ENCODE measurements at regions not wholly inside any gene's neighbourhood (a gene's known extent, or its start where the extent isn't known, plus 50 kb on each side); places are given as distances from the start of the nearest gene placed in this dataset.

DNA sequence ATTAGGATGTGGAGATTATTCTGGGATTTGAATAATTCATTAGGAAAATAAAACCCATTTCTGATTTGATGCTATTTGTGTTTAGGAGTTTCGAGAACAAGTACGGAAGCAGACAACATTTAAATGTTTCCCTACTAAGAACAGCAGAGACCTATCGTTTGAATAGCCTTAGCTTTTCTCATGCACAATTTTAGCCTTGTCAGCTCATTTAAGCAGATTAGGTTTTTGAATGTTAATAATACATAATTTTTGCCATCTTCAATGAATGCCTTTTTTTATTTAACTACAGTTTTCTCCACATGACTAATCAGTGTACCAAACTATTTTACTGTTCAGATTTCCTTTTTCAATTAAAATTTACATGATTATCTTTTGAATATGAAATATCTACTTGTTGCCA is 592.0 kb downstream of the BCKDHB start:
- no peak for TF ChIP-seq POLR2AphosphoS5 (IDR thresholded peaks at IDR 0.05; ENCODE audit: low read depth, low read length)
- TF ChIP-seq, protein P1, sequence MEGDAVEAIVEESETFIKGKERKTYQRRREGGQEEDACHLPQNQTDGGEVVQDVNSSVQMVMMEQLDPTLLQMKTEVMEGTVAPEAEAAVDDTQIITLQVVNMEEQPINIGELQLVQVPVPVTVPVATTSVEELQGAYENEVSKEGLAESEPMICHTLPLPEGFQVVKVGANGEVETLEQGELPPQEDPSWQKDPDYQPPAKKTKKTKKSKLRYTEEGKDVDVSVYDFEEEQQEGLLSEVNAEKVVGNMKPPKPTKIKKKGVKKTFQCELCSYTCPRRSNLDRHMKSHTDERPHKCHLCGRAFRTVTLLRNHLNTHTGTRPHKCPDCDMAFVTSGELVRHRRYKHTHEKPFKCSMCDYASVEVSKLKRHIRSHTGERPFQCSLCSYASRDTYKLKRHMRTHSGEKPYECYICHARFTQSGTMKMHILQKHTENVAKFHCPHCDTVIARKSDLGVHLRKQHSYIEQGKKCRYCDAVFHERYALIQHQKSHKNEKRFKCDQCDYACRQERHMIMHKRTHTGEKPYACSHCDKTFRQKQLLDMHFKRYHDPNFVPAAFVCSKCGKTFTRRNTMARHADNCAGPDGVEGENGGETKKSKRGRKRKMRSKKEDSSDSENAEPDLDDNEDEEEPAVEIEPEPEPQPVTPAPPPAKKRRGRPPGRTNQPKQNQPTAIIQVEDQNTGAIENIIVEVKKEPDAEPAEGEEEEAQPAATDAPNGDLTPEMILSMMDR (IDR thresholded peaks at IDR 0.05): no peak
- TF ChIP-seq TCF7L2 (IDR thresholded peaks at IDR 0.05; ENCODE audit: low read depth, low read length): no peak
- no peak for TF ChIP-seq REST (IDR thresholded peaks at IDR 0.05; ENCODE audit: insufficient read depth in 1 of 2, low read depth in 2 of 2, low read length in 1 of 2)
- no peak for TF ChIP-seq SIN3A (IDR thresholded peaks at IDR 0.05; ENCODE audit: borderline replicate concordance, insufficient read depth, low read depth, low read length)
